Left ventricle myocardium inferior (tissue), 1 donor: ENCODE measurements at regions not wholly inside any gene's neighbourhood (a gene's known extent, or its start where the extent isn't known, plus 50 kb on each side); places are given as distances from the start of the nearest gene placed in this dataset.

ENCODE experiments used
- DNase-seq: peaks from one replicate; pipeline ENCODE4 v3.0.0-alpha.2; 2020
- H3K27ac ChIP-seq: fragments of 200-600 bp; replicated peaks from 2 replicates; pipeline ENCODE4 v1.8.0; 2021
- H3K27me3 ChIP-seq: fragments of 200-600 bp; 2 replicates; pipeline ENCODE4 v1.8.0; 2021; ENCODE audit warnings: low read depth
- H3K36me3 ChIP-seq: fragments of 200-600 bp; 2 replicates; pipeline ENCODE4 v1.8.0; 2021
- H3K4me1 ChIP-seq: fragments of 200-600 bp; 2 replicates; pipeline ENCODE4 v1.8.0; 2021
- H3K4me3 ChIP-seq: fragments of 200-600 bp; 2 replicates; pipeline ENCODE4 v1.8.0; 2021; ENCODE audit warnings: mild to moderate bottlenecking, moderate library complexity
- H3K9me3 ChIP-seq: fragments of 200-600 bp; replicated peaks from 2 replicates; pipeline ENCODE4 v1.8.0; 2021
- intact Hi-C: fragments of 100-400 bp; cut with micrococcal nuclease; formaldehyde crosslinking; loops from one replicate; pipeline ENCODE4 v1.11.0; 2022
- TF ChIP-seq, protein P1 (sequence below): fragments of 200-600 bp; IDR thresholded peaks from 2 replicates; pipeline ENCODE4 v1.8.0; 2021; ENCODE audit warnings: antibody characterized with exemption, mild to moderate bottlenecking, borderline replicate concordance
- donor health status: DM: no; HTN: yes; CAD: no; lungs with severe emphysema.

DNA sequence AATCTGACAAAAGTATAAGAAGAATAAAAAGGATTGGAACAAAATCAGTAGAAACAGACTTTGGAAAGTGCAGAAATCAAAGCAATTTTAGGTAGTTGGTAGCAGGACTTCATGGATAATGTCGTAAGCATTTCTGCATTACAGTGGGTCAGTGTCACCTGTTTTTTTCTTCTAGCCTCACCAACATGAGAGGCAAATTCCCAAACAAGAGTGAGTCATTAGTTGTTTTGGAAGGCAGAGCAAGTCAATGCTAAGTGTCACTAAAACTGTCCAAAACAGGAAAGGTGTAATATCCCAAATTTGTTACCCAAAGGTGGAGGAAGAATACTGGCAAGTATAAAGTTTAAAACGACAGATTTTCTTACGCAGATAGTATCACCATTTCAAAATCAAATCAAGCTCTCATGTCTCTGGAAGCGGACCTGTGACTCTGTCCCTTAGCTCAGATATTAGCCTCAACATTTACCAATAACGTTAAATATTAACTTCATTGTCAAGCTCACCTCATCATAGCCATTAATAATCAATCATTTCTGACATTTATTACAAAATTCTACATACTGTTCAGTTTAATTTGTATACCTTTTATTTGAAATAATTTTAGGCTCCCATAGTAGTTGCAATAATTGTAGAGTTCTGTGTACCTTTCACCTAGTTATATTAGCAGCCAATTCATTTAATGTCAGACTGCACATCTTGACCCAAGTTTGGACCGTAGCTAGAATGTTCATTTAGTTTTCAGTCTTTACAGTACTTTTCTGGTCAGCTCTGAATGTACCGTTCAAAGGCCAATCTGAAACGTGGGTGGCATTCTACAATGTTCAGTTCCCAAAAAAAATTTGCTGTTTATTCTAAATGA, 901.2 kb upstream of the COX7C start:
- TF ChIP-seq, protein P1, sequence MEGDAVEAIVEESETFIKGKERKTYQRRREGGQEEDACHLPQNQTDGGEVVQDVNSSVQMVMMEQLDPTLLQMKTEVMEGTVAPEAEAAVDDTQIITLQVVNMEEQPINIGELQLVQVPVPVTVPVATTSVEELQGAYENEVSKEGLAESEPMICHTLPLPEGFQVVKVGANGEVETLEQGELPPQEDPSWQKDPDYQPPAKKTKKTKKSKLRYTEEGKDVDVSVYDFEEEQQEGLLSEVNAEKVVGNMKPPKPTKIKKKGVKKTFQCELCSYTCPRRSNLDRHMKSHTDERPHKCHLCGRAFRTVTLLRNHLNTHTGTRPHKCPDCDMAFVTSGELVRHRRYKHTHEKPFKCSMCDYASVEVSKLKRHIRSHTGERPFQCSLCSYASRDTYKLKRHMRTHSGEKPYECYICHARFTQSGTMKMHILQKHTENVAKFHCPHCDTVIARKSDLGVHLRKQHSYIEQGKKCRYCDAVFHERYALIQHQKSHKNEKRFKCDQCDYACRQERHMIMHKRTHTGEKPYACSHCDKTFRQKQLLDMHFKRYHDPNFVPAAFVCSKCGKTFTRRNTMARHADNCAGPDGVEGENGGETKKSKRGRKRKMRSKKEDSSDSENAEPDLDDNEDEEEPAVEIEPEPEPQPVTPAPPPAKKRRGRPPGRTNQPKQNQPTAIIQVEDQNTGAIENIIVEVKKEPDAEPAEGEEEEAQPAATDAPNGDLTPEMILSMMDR: no peak
- Histone ChIP-seq H3K9me3 (no peaks in the 10 kb centered on the region), H3K27ac (no peak overlapping the region), H3K4me1 (no peaks in the 10 kb centered on the region), H3K4me3 (no peak overlapping the region), H3K36me3 (no peaks in the 10 kb centered on the region), H3K27me3 (no peaks in the 10 kb centered on the region)
- intact Hi-C loops: no loop called here
- no peak for DNase-seq

GRCh38 chr5:85717203-85717563, 900.6 kb upstream of the COX7C start:
- H3K36me3 ChIP-seq: no peaks in the 10 kb centered on the region
- H3K4me3 ChIP-seq: no peak overlapping the region
- intact Hi-C loops: no loop called here
- H3K4me1 ChIP-seq: no peaks in the 10 kb centered on the region
- no peaks in the 10 kb centered on the region for H3K9me3 ChIP-seq
- H3K27ac ChIP-seq: no peak overlapping the region
- TF ChIP-seq, protein P1: no peak
- no peaks in the 10 kb centered on the region for H3K27me3 ChIP-seq
- no peak for DNase-seq

GRCh38 chr5:85732185-85732584, 885.6 kb upstream of the COX7C start:
- Histone ChIP-seq H3K4me3 (no peak overlapping the region), H3K27me3 (no peaks in the 10 kb centered on the region), H3K9me3 (peaks cover 23% of the 10 kb centered on the region), H3K4me1 (no peaks in the 10 kb centered on the region), H3K27ac (no peak overlapping the region), H3K36me3 (no peaks in the 10 kb centered on the region)
- intact Hi-C loops: no loop called here
- TF ChIP-seq, protein P1: no peak
- no peak for DNase-seq

GRCh38 chr5:85741972-85742371, 875.8 kb upstream of the COX7C start:
- Histone ChIP-seq H3K4me3 (no peak overlapping the region), H3K9me3 (peaks cover 22% of the 10 kb centered on the region), H3K27me3 (no peaks in the 10 kb centered on the region), H3K36me3 (no peaks in the 10 kb centered on the region), H3K27ac (no peak overlapping the region), H3K4me1 (no peaks in the 10 kb centered on the region)
- intact Hi-C loops: no loop called here
- no peak for DNase-seq
- TF ChIP-seq, protein P1: no peak

- intact Hi-C loops: no loop called here
- DNase-seq: no peak
- Histone ChIP-seq H3K4me1 (no peaks in the 10 kb centered on the region), H3K27ac (no peak overlapping the region), H3K27me3 (no peaks in the 10 kb centered on the region), H3K4me3 (no peak overlapping the region), H3K36me3 (no peaks in the 10 kb centered on the region), H3K9me3 (peaks cover 15% of the 10 kb centered on the region)
- TF ChIP-seq, protein P1: no peak
These were observed 857.2 kb upstream of the COX7C start for GRCh38 chr5:85760519-85760918.
